Mesodermal cell (in vitro differentiated cells): ENCODE measurements at regions not wholly inside any gene's neighbourhood (a gene's known extent, or its start where the extent isn't known, plus 50 kb on each side); places are given as distances from the start of the nearest gene placed in this dataset.

Source experiments
- H3K27ac ChIP-seq: 2 replicates; pipeline ENCODE4 v1.7.0; 2013; ENCODE audit warnings: mild to moderate bottlenecking, low read depth, low read length, moderate library complexity; ENCODE audit not compliant: severe bottlenecking
- H3K36me3 ChIP-seq: 2 replicates; pipeline ENCODE4 v1.7.1; 2013; ENCODE audit warnings: mild to moderate bottlenecking, low read length, moderate library complexity; ENCODE audit not compliant: control insufficient read depth, insufficient read depth
- H3K4me1 ChIP-seq: one replicate; pipeline ENCODE4 v1.7.1; 2013; ENCODE audit warnings: mild to moderate bottlenecking, low read length; ENCODE audit not compliant: insufficient read depth, control insufficient read depth, poor library complexity, severe bottlenecking
- H3K4me3 ChIP-seq: 2 replicates; pipeline ENCODE4 v1.7.0; 2013; ENCODE audit warnings: low read length, control low read depth, mild to moderate bottlenecking; ENCODE audit not compliant: insufficient read depth, poor library complexity, severe bottlenecking; ENCODE audit errors: extremely low read depth
- H3K9me3 ChIP-seq: 2 replicates; pipeline ENCODE4 v1.7.1; 2013; ENCODE audit warnings: mild to moderate bottlenecking, low read length, moderate library complexity; ENCODE audit not compliant: control insufficient read depth
- WGBS, 2 experiments: methylation state at CpG; one replicate each; pipeline ENCODE4 v1.1.5; 2013; ENCODE audit warnings: missing lambda C conversion rate in 2 of 2; ENCODE audit not compliant: insufficient coverage in 2 of 2; 5-methylcytosine and 5-hydroxymethylcytosine counted together

DNA sequence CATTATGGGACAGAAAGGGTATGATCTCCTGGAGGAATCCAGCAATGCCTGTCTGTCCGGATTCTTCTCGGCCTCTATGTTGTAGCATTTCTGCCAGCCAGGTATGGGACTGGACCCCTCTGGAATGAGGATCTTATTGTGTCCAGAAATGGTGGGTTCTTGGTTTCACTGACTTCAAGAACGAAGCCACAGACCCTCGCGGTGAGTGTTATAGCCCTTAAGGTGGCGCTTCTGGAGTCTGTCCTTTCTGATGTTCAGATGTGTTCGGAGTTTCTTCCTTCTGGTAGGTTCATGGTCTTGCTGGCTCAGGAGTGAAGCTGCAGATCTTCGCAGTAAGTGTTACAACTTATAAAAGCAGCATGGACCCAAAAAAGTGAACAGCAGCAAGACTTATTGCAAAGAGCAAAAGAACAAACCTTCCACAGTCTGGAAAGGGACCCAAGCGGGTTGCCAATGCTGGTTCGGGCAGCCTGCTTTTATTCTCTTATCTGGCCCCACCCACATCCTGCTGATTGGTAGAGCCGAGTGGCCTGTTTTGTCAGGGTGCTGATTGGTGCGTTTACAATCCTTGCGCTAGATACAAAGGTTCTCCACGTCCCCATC lies 62.3 kb upstream of the IER3 start:
- Histone ChIP-seq H3K27ac (no peak overlapping the region), H3K36me3 (no peaks in the 10 kb centered on the region), H3K4me1 (peaks cover 8% of the 10 kb centered on the region), H3K9me3 (no peaks in the 10 kb centered on the region), H3K4me3 (no peak overlapping the region)
- WGBS, 2 experiments, result 81 to 86% methylated on average over 9 to 11 of the region's 14 CpGs

DNA sequence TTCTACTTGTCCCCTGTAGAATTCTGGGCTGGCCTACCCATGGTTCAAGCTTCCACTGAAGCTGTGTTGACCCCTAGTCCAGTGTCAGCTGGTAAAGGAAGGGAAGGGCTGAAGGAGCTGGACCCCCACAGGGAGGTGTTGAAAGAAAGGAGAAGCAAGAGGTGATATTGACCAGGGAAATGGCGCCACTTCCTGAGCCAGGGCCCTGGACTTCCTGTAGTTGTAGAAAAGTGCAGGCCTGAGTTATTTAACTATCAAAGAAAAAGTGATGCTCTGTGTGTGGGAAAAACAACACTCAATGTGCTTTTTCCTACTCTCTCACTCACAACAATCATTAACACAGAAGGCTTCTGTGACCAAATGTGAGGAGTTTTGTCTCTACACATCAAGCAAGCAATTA lies 60.0 kb upstream of the IER3 start:
- no peak overlapping the region for H3K4me3 ChIP-seq
- 100% methylated on average over 1 of the region's 1 CpG; no CpG with 5 or more reads in 1 of the 2 experiments for WGBS, 2 experiments
- H3K4me1 ChIP-seq, result no peaks in the 10 kb centered on the region
- H3K9me3 ChIP-seq, result no peaks in the 10 kb centered on the region
- H3K36me3 ChIP-seq, result no peaks in the 10 kb centered on the region
- no peak overlapping the region for H3K27ac ChIP-seq

DNA sequence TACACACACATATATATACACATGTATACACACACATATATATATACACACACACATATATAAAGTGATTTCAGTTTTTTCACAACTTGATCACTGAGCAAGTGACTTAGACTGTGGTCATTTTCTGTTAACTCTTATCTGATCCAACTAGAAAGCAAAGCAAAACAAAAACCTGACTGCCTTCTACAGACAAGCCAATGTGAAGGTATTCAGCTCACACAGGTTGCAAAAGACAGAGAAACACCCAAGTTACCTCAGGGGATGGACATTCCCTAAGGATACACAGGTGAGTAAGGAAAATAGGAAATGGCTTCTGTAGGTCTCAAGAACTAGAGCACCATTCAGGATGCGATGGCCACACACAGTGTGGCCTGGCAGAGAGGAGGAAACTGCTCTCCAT lies 58.4 kb upstream of the IER3 start:
- WGBS, 2 experiments, result 78 to 100% methylated on average over 1 of the region's 1 CpG
- H3K4me3 ChIP-seq, result no peak overlapping the region
- H3K9me3 ChIP-seq, result no peaks in the 10 kb centered on the region
- H3K27ac ChIP-seq, result no peak overlapping the region
- H3K4me1 ChIP-seq, result no peaks in the 10 kb centered on the region
- no peaks in the 10 kb centered on the region for H3K36me3 ChIP-seq

DNA sequence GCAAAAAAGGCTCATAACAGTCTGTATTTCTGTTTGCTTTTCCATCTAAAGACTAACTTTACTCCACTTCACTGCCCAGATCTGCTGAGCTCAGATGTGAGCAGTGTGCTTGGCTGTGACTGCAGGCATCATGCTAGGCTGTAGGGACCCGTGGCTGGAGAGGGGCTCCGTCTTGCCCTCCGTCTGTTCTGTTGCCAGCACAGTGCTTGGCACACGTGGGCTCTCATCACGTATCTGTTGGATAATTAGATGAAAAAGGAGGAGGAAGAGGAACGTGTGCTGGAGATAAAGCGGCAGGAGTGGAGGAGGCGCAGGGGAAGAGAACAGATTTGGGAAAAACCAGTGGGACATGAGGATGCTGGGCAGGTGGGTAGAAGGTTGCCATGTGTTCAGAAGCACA lies 57.6 kb upstream of the IER3 start:
- no peaks in the 10 kb centered on the region for H3K36me3 ChIP-seq
- 86 to 89% methylated on average over 8 of the region's 8 CpGs for WGBS, 2 experiments

DNA sequence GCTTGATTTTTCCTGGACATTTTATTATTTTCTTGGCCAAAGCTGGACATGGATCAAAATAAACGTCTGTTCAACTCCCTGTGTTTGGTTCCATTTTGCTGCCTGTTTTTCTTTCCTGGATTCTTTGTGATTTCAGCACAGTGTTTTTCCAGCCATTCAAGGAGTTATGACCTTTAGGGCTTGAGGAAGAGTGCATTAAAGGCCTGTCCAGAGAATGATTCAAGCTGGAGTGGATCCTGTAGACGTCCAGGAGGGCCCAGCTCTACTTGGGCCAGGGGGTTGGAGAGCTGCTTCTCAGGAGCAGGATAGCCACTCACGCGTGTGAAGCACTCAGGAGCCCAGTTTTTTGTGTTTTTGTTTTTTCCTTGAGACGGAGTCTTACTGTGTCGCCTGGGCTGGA lies 56.5 kb upstream of the IER3 start:
- no peaks in the 10 kb centered on the region for H3K9me3 ChIP-seq
- no peak overlapping the region for H3K27ac ChIP-seq
- no peak overlapping the region for H3K4me3 ChIP-seq
- no peaks in the 10 kb centered on the region for H3K36me3 ChIP-seq
- no peaks in the 10 kb centered on the region for H3K4me1 ChIP-seq
- 96 to 98% methylated on average over 6 of the region's 6 CpGs for WGBS, 2 experiments

More for the DNA sequence above, 57.6 kb upstream of the IER3 start:
- no peaks in the 10 kb centered on the region for H3K4me1 ChIP-seq
- H3K9me3 ChIP-seq, result no peaks in the 10 kb centered on the region
- no peak overlapping the region for H3K27ac ChIP-seq
- no peak overlapping the region for H3K4me3 ChIP-seq

DNA sequence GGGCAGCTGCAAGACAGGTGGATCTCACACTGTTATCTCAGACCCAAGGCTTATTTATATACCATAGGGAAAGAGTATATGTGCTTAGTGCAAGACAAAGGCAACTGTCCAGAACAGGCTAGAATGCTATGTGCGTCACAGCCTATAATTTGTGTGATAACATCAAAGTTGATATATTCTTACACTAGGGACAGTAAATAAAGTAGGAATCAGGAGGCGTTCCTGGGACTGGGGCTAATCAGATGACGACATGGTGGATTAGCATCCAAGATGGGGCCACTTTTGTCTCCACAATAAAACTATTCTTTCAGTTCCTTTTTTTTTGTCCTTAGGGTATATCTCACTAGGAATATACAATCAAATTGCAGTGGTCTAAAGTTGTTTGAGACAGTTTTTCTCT lies 54.9 kb upstream of the IER3 start:
- Histone ChIP-seq H3K27ac (no peak overlapping the region), H3K36me3 (no peaks in the 10 kb centered on the region), H3K4me1 (no peaks in the 10 kb centered on the region), H3K9me3 (no peaks in the 10 kb centered on the region), H3K4me3 (no peak overlapping the region)
- 83% methylated on average over 2 of the region's 3 CpGs; no CpG with 5 or more reads in 1 of the 2 experiments for WGBS, 2 experiments

DNA sequence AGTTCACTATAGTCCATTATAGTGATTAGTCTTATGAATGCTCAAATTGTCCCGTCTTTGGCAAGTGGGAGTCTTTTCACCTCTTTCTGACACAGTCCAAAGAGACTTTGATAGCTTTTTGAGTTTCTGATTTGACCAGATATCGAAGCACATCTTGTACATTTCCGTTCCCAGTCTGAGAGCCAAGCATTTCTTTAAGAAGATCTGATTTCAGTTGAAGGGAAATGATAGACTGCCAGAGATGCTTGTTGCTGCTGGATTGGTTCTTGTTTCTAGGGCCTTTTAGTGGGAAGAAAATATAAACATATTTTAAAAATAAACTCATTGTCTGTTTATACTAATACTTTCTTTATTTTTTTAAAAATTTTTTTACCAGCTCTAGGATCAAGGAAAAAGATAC lies 54.1 kb upstream of the IER3 start:
- Histone ChIP-seq H3K4me3 (no peak overlapping the region), H3K27ac (no peak overlapping the region), H3K36me3 (no peaks in the 10 kb centered on the region), H3K9me3 (no peaks in the 10 kb centered on the region), H3K4me1 (peaks cover 6% of the 10 kb centered on the region)
- 95% methylated on average over 2 of the region's 3 CpGs; no CpG with 5 or more reads in 1 of the 2 experiments for WGBS, 2 experiments

DNA sequence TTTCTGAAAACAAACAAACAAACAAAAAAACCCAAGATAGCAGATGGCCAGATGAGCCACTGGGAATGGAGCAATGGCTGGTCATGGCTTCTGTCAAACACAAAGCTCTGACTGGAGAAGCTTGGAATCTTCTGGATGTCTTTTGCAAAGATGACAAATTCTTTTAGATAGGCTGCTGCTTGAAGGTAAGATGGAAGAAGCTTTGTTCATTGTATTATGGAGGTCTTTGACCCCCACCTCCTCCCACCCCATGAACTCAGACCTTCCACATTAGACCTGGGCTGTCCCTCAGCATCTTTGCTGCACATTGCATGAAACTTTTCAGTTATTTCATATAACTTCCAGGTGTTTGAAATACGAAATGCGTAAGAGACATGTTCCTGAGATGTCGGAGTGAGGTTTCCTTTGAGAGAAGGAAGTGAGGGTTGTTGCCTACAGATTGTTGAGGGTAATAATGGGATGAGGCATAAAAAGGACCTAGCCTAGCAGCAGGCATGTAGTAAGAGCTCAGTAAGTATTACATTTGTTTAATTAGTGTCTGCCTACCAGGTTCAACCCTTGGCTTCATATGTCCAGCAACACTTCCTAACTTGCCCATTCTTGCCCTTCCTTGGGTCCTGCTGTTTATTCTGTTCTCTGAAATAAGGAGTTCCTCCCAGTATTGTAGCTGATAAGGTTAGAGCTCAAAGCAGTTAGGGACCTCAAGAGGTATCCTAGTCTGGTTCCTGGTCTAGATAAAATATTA lies 51.4 kb upstream of the IER3 start:
- H3K9me3 ChIP-seq, result no peaks in the 10 kb centered on the region
- H3K36me3 ChIP-seq, result no peaks in the 10 kb centered on the region
- H3K4me1 ChIP-seq, result peaks cover 7% of the 10 kb centered on the region
- H3K27ac ChIP-seq, result no peak overlapping the region
- 100% methylated on average over 2 of the region's 3 CpGs for WGBS, 2 experiments
- H3K4me3 ChIP-seq, result no peak overlapping the region
